ENCODE measurements at regions not wholly inside any gene's neighbourhood (a gene's known extent, or its start where the extent isn't known, plus 50 kb on each side); places are given as distances from the start of the nearest gene placed in this dataset.

- no peak overlapping the region for H3K4ac ChIP-seq (ENCODE audit: low read depth, low read length)
- WGBS (ENCODE audit: extremely low coverage, insufficient read length, low lambda C conversion rate), result no CpG with 5 or more reads among the region's 2 CpGs
- TF ChIP-seq, protein P1, sequence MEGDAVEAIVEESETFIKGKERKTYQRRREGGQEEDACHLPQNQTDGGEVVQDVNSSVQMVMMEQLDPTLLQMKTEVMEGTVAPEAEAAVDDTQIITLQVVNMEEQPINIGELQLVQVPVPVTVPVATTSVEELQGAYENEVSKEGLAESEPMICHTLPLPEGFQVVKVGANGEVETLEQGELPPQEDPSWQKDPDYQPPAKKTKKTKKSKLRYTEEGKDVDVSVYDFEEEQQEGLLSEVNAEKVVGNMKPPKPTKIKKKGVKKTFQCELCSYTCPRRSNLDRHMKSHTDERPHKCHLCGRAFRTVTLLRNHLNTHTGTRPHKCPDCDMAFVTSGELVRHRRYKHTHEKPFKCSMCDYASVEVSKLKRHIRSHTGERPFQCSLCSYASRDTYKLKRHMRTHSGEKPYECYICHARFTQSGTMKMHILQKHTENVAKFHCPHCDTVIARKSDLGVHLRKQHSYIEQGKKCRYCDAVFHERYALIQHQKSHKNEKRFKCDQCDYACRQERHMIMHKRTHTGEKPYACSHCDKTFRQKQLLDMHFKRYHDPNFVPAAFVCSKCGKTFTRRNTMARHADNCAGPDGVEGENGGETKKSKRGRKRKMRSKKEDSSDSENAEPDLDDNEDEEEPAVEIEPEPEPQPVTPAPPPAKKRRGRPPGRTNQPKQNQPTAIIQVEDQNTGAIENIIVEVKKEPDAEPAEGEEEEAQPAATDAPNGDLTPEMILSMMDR (conservative IDR thresholded peaks at IDR 0.05), result no peak
Measured at GRCh38 chr9:28841775-28842174, 1268.5 kb upstream of the C9orf72 start.

More at GRCh38 chr9:28841775-28842174, 1268.5 kb upstream of the C9orf72 start:
- Histone ChIP-seq H3K23ac (ENCODE audit: insufficient read length, low read depth, low read length) (no peak overlapping the region), H3K79me1 (ENCODE audit: insufficient read depth, low read depth, low read length, poor library complexity, severe bottlenecking) (no peaks in the 10 kb centered on the region), H2BK5ac (ENCODE audit: insufficient read length, low read length) (no peak overlapping the region), H3K27me3 (ENCODE audit: insufficient read depth, low read length) (no peaks in the 10 kb centered on the region), H2AFZ (ENCODE audit: low read length) (no peak overlapping the region), H2BK120ac (ENCODE audit: low read depth, low read length, poor library complexity, severe bottlenecking) (no peak overlapping the region), H3K18ac (ENCODE audit: insufficient read length, low read depth, low read length) (no peak overlapping the region), H3K79me2 (ENCODE audit: insufficient read depth, low read length) (no peaks in the 10 kb centered on the region), H2BK15ac (ENCODE audit: low read depth, low read length) (no peak overlapping the region), H2BK20ac (ENCODE audit: low read depth, low read length, poor library complexity, severe bottlenecking) (no peak overlapping the region), H3K14ac (ENCODE audit: insufficient read depth, low read length) (no peak overlapping the region), H3T11ph (ENCODE audit: low read length) (no peak overlapping the region), H2BK12ac (ENCODE audit: insufficient read length, low read depth, low read length) (no peak overlapping the region), H2AK5ac (ENCODE audit: insufficient read length, low read length) (no peak overlapping the region), H4K91ac (ENCODE audit: insufficient read length, low read depth, low read length) (no peak overlapping the region), H3K23me2 (ENCODE audit: insufficient read length, low read depth, low read length, poor library complexity, severe bottlenecking) (no peaks in the 10 kb centered on the region), H3K9ac (ENCODE audit: extremely low read depth, insufficient read length, low read length) (no peak overlapping the region), H3K4me1 (ENCODE audit: insufficient read depth, low read length) (no peaks in the 10 kb centered on the region), H3K56ac (ENCODE audit: insufficient read length, low read depth, low read length) (no peak overlapping the region), H3K9me3 (ENCODE audit: control insufficient read depth, low read depth, low read length) (no peaks in the 10 kb centered on the region), H3K4me2 (ENCODE audit: insufficient read depth, insufficient read length, low read length) (no peak overlapping the region), H4K8ac (replicated peaks; ENCODE audit: insufficient read length, low read depth, low read length) (no peak overlapping the region), H4K20me1 (ENCODE audit: control insufficient read depth, insufficient read depth, insufficient read length) (no peaks in the 10 kb centered on the region), H3K27ac (ENCODE audit: insufficient read length, low read depth, low read length) (no peak overlapping the region), H4K5ac (ENCODE audit: insufficient read length, low read depth, low read length) (no peak overlapping the region)
- H3K36me3 Mint-ChIP-seq (ENCODE audit: insufficient read depth in 1 of 3, low read depth in 3 of 3), result peaks cover 11% of the 10 kb centered on the region in 3 experiments
- H3K27me3 Mint-ChIP-seq (ENCODE audit: low read depth), result no peaks in the 10 kb centered on the region
- no peak for DNase-seq
- no peaks in the 10 kb centered on the region for H3K4me1 Mint-ChIP-seq
- H3K27ac Mint-ChIP-seq, result no peak overlapping the region; a peak in 1 of 7 replicates
- H3K9me3 Mint-ChIP-seq, result peaks cover 9 to 16% of the 10 kb centered on the region in 2 experiments; a peak in 4 of 5 replicates
- H3K4me3 Mint-ChIP-seq, result no peak overlapping the region

Measured in H9 (cell line).